LNCAP (cell line): ENCODE measurements at regions not wholly inside any gene's neighbourhood (a gene's known extent, or its start where the extent isn't known, plus 50 kb on each side); places are given as distances from the start of the nearest gene placed in this dataset.

Experiments
- TF ChIP-seq, protein P1 (sequence below): fragments of 450-650 bp; IDR thresholded peaks from 2 replicates; pipeline ENCODE4 v1.5.1; 2017; ENCODE audit warnings: mild to moderate bottlenecking

GRCh38 chr3:187536185-187536584, 134.0 kb downstream of the SST start:
- TF ChIP-seq, protein P1, sequence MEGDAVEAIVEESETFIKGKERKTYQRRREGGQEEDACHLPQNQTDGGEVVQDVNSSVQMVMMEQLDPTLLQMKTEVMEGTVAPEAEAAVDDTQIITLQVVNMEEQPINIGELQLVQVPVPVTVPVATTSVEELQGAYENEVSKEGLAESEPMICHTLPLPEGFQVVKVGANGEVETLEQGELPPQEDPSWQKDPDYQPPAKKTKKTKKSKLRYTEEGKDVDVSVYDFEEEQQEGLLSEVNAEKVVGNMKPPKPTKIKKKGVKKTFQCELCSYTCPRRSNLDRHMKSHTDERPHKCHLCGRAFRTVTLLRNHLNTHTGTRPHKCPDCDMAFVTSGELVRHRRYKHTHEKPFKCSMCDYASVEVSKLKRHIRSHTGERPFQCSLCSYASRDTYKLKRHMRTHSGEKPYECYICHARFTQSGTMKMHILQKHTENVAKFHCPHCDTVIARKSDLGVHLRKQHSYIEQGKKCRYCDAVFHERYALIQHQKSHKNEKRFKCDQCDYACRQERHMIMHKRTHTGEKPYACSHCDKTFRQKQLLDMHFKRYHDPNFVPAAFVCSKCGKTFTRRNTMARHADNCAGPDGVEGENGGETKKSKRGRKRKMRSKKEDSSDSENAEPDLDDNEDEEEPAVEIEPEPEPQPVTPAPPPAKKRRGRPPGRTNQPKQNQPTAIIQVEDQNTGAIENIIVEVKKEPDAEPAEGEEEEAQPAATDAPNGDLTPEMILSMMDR: no peak

GRCh38 chr3:187533797-187534196, 136.4 kb downstream of the SST start:
- TF ChIP-seq, protein P1: no peak

GRCh38 chr3:187531831-187532230, 138.4 kb downstream of the SST start:
- TF ChIP-seq, protein P1: no peak

GRCh38 chr3:187522890-187523289, 147.3 kb downstream of the SST start:
- TF ChIP-seq, protein P1: no peak

- TF ChIP-seq, protein P1: no peak
Measured at GRCh38 chr3:187522293-187522692, 147.9 kb downstream of the SST start.

DNA sequence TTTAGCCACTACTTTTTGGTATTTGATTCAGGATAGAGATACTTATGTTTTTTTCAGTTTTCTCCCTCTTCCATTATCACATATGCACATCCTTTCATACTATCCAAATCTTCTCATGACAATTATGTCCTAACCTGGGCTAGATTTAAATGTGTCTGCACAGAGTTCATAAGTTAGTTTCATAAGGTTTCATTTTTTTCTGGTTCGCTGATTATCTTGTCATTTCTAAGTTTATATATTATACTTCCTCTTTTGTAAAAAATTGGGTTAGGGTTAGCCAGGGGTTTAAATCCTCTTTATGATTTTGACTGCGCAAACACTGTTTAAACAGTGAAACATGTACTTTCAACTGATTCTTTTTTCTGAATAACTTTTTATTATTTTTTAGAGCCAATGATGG, 148.6 kb downstream of the SST start:
- TF ChIP-seq, protein P1: no peak

DNA sequence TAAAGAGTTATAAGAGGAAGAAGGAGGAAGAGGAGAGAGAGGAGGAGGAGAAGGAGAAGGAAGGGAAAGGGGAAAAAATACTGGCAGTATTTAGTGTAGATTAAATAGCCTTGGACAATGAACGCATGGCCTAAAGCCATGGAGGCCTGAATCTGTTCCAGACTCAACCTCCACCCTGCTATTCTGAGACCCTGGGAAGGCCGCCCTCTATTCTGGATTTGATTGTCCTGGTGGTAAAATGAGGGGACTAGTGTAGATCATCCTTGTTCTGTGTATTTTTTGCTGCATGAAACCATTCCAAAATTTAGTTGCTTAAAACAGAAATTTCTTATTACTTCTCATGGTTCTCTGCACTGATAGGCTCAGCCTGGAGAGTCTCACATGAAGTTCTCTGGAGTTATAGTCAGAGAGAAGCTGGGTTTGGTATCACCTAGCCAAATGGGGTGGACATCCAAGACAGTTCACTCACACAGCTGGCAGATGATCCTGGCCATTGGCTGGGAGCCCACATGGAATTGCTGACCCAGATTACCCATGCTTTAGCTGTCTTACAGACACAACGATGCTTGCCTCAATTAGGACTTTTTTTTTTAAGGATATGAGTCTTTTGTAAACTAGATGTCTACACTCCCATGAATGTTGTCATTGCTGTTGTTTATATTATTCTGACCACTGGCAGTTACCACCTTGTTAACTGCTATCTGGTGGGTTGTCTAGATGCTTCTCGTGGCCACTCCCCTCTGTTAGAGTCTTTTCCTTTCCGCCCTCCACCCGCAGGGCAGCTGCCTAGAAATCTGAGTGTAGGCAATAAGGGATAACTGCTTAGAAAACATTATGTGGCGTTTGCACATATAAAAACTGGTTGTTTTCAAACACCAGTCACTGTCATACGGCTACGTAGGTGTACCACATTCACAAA, 149.9 kb downstream of the SST start:
- TF ChIP-seq, protein P1: no peak
